GM18858 (cell line): ENCODE measurements at regions not wholly inside any gene's neighbourhood (a gene's known extent, or its start where the extent isn't known, plus 50 kb on each side); places are given as distances from the start of the nearest gene placed in this dataset.
"Not testable (repeated sequence)": the region's sequence is repeated elsewhere in the genome, so short reads cannot be mapped to it uniquely, and the experiment has no call there.

Source experiments
- ATAC-seq: cut with Tn5 transposase; IDR thresholded peaks from one replicate; pipeline ENCODE4 v1.9.1; 2021; ENCODE audit not compliant: unreplicated experiment

DNA sequence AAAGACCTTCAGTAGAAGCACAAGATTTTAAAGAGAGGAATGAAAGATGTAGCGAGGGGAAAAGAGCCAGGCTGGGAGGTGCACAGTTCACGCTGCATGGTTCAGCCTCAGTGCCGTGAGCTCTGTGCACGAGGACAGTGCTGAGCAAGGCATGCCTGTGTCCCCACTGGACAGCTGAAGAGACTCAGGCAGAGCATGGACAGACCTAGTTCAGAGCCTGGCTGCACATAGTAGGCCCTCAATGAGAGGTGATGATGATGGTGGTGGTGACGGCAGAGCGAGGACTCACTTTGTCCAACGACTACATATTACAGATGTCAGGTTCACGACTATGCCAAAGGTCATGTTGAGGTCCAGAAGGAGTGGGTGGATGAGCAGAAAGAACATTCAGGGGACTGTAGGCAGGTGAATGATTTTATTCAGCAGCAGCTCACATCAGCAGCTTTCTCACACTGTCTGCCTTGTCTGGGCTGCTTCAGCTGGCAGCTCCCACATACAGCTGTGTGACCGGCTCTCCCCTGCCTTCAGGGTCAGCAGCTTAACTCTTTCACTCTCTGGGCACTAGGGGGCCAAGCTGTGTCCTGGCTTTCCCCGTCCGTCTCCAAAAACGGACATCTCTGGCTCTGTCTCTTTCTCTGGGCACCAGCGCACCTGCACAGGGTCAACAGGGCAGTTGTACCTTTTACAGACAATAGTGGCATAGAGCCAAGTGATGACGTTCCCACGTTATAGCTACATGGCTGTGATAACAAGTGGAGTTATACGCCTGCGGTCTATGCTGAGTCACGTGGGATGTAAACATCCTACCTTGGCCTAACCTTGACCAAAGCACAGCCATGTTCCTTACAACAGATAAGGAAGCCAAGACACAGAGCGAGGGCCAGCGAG, 83.4 kb upstream of the KCNK12 start:
- ATAC-seq = no peak

DNA sequence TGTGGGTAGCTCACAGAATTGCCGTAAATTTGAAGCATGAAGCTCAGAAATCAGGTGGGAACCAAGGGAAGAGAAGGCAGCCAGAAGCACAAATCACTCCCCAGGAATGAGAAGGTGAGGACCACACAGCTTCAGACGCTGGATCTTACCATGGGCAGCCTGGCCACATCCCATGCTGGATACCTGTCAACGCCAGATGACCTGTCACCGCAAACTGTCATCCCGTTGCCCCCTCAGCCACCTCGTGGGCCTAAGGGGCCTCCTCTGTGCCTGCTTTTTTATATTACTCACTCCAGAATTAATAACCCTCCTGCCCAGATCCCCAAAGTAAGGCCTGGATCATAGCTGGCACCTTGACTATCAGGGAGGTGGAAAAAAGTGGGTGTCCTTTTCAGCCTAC, 82.3 kb upstream of the KCNK12 start:
- ATAC-seq = no peak

DNA sequence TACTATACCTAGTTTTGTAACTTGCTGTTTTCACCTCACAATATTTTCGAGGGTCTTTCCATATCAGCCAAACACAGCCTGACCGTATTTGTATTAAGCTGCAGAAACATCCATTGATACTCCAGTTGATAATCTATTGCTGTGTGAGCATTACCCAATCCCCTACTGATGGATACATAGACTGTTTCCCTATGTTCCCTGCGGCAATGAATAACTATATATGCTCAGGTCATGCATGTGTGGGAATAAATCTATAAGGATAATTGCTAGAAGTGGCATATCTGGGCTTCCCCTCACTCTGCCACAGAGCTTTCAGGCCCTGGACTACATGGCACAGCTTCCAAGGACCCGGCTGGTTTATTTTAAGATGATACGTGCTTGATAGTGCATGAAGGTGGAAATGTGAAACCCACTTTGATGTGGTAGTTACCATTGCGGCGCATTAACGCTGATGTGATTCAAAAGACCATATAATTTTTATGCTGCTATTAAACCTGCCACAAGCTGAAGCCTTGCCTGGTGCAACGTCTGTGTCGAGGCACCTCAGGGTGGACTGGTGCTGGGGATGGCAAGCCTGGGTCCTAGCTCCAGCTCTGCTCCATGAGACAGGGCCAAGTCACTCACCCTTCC, 81.4 kb upstream of the KCNK12 start:
- ATAC-seq = no peak

DNA sequence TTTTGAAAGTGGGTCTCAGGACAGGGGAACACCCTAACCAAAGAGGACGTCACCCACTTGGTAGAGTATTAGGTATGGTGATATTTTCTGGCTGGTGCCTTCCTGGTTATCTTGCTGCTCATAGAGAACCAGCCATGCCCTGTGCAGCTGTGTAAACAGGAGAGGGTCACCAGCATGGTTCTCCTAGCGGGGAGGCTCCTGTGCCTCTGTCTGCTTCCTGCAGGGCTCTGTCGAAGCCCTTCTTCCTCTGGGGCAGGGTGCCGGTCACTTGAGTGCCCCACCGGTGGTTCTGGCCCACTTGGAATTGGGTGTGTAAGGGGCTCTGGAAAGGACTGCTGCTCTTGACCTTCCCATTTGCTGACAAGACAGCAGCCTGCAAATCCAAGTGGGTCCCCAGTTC, 80.5 kb upstream of the KCNK12 start:
- no peak for ATAC-seq

DNA sequence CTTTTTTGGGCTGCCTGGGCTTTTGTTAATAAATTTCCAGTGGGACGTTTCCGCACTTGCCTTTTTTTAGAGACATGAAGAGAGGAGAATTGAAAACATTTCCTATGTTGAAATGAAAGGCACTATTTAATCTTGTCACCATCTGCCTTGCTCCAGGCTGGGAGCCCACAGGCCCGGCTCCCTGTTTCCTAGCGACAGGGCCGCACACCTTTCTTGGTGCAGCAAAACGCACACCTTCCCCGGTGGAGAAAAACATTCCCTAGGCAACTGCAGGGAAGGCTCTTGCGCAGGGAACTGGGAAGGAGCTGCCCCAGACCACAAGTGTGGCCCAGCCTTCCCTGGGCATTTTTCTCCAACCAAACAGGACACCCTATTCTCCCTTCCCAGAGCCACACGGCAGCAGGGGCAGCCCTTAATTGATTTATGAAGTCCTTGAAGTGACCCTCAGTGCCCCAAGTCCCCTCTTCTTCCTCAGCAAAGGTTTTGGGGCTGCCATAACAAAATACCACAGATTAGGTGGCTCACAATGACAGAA, 79.3 kb upstream of the KCNK12 start:
- ATAC-seq = no peak

DNA sequence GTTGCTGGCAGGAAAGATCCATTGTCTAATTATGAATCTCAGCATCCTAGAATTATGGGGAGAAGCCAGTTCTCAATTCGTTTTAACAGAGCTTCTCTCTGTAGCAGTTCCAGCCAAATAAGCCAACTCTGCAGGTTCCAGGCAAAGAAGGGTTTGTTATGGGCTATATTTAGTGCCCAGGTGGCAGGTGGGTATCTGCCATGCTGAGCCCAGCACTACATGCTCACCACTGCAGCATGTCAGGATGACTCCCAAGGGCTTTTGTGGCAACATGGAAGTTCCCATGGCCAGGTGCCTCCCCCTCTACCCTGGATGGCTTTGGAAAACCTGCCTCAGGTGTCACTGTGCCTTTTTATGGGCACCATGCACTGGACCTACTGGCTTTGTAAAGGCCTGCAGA, 74.5 kb upstream of the KCNK12 start:
- ATAC-seq = no peak

DNA sequence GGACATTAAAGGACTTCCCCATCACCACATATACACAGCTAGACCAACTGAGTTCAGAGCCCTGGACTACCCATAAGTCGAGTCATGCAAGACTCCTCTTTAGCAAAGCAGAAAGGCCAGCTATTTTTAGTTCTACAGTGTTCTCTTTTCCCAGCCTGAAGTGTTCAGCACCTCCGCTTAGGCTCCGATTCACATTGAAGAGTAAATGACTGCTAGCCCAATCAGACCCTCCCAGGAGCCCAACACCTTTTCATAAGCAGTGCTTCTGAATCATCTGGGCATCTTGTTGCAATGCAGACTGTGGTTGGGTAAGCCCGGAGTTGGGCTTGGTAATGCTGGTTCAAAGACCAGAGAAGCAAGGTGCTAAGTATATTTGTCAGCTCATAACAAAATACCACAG, 73.6 kb upstream of the KCNK12 start:
- ATAC-seq = no peak

DNA sequence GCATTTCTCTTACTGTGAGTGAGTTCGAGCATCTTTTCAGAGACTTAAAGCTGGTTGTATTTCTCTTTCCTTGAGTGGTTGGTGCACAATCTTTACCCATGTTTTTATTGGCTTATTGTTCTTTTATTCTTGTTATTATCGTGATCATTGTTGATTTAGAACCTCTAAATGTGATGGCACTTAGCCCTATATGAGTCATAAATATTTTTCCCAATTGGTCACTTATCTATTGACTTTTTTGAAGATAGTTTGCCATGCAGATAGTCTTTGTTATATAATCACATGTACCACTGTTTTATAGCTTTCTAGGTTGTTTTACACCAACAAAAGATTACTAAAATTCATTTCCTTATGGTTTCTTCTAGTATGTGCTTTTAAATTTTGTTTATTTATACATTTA, 70.6 kb upstream of the KCNK12 start:
- no peak for ATAC-seq

DNA sequence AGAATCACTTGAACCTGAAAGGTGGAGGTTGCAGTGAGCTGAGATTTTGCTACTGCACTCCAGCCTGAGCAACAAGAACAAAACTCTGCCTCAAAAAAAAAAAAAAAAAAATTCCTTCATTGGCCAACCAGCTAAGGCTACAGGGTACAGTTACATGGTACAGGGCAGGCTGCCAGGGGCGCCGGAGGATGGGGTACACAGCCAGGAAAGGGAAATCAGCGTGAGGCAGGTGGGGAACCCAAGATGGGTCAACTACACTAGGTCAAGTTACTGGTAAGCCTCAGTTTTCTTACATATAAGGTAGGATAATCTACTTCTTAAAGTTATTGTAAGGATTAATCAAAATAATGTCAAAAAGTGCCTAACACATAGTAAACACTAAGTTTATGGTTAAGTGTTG, 69.6 kb upstream of the KCNK12 start:
- no peak for ATAC-seq

DNA sequence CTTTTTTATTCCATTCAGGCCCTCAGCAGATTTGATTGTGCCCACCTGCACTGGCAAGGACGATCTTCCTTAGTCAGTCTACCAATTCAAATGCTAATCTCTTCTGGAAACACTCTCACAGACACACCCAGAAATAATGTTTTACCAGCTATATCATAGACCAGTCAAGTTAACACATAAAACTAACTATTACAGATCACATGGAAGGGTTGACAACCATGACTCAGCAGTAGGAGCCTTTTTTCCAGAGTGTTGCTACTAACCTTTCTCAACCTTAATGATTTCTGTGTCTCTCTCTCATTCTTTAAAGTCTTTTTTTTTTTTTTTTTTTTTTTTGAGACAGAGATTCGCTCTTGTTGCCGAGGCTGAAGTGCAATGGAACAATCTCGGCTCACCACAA, 68.7 kb upstream of the KCNK12 start:
- no peak for ATAC-seq

DNA sequence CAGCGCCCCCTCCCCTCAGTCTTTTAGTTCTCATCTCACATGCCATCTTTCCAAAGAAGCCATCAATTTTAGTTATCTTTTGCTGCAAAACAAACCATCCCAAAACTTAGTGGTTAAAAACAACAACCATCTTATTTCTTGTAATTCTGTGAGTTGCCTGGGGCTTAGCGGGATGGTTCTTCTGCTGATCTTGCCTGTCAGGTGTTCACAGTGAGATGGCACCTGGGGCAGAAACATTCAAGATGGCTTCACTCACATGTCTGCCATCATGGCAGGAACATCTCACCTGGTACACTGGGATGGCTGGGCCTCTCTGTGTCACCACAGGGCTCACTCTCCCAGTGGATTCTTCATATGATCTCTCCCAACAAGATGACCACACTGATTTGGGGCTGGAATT, 67.6 kb upstream of the KCNK12 start:
- ATAC-seq = no peak

DNA sequence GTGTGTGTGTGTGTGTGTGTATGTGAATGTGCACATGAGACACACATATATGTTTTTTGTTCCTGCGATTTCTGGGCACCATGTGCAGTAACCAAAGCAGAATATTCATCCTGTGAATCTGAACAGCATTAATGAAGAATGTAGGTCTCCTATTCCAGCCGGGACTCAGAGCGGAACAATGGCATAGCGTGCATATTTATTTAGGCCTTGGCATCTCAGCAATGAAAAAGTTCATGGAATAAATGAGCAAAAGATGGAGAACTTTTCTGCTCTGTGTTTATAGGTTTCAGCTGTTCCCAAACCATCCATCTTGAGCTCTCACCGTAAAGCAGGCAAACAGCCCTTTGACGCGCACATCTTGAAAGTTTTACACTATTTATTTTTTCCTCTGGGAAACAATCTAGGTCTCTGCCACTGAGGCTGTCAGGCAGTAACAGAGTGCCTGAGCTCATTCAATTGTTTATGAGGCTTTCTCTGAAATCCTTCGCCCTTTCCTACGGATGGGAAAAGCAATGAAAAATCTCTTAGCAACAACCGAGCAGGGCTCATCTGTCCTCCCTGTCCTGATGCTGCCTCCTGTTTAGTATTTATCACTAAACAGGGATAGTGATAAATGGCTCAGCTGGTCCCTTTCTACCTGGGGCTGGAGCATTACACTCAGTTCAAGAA, 65.9 kb upstream of the KCNK12 start:
- no peak for ATAC-seq

DNA sequence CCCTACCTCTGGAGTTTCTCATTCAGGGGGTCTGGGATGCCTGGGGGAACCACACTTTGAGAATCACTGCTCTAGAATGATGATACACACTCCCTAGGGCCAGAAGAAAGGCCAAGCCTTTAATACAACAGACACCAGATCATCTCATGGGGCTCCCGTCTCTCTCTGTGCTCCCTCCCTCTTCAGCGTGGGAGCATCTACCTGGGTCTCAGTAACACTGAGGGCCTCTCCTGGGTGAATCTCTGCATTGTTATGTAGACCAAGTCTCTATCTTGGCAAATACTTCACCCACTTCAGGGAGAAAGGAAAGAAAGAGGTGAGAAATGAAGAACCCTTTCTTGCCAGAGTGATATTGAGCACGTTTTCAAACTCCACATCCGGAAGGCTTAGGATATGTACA, 65.4 kb upstream of the KCNK12 start:
- no peak for ATAC-seq

DNA sequence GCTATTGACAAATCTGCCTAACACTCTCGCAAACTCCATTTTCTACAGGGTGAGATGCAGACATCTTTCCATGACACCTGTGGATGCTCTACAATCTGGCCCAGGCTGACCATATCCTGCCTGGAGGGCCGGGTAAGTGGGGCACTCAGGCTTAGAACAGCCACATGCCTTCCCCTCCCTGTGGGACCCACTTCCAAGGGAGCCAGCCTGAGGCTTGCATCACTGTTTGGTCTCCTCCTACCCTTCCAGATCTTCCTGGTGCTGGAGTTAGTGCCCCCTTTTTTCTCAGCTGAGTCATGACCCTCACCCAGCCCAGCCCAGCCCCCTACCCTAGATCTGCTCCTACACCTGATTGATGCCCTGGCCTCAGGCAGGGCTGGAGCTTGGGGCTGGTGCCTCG, 62.0 kb upstream of the KCNK12 start:
- no peak for ATAC-seq

DNA sequence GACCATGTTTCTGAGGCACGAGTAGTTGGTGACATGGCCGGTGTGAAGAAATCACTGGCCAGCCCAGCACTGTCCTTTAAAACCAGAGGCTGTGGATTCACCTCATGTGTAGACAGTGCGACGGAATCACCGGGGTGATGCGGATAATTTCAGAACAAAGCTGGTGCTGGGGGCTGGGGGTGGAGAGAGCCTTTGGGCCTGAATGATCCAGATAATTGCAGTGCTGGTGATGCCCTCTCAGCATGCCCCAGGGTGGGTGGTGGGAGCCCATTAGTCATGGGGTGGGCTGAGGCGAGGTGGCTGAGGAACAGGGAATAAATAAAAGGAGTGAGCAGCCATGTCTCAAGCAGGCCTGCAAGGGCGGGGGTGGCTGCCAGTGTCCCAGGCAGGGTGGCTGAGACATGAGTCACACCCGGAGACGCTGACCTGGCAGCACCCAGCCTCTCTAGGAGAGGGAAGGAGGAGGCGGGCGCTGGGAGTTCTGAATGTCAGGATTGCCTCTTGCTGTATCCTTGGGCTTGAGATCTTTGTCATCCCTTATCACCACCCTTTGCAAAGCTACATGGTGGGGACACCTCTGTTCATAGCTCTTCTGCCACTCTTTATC, 61.1 kb upstream of the KCNK12 start:
- no peak for ATAC-seq

DNA sequence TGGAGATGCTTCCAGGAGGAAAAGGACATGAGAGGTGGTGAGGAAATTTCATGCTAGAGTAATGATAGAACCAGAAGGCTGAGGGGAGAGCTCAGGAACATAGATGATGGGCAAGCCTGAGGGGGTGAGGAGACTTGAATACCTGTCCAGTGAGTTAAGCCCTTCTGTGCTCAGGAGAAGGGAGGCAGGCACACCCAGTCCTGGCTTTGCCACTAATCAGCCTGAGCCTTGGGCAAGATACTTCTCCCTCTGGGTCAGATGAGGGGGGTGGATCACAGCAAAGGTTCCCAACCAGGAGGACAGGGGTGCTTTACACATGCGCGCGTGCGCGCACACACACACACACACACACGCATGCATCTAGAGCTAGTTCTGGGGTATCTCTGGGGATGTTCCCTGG, 60.5 kb upstream of the KCNK12 start:
- no peak for ATAC-seq

DNA sequence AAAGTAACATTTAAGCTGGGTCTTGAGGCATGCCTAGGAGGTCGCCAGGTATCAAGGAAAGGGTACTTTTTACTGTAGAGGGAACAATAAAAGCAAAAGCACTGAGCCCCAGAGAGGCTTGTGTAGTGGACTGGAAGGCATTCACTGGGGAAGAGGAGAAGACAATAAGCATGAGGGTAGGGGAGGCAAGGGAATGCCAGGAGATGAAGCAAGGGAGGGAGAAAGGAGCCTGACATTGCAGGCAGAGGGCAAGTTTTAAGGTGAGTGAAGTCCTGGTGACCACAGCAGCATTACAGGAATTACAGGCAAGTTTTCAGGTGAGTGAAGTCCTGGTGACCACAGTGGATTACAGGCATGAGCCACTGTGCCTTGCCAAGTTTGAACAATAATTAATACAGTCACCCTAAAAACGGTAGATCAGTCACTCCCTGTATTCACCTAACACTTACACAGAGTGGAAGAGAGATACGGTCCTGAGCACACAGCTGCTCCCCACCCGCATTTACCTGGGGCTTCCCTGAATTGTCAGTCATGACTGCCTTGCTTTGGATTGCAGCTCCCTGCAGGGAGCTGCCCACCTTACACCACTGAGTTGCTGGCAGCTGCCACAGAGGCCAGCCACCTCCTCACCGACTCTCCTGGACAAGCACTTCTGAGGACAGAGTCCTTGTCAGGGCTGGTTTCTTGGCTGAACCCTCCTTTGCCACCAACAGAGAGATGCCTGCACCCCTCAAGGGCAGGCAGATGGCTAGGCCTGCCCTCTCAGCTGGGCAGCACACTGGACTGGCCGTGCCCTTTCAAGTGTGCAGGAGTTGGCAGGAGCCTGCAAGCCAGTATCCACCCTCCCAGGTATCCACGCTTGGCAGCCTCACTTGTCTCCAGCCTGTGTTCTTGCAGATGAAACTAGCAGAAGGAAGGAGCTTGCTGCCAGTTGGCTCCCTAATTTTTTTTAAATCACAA, 59.0 kb upstream of the KCNK12 start:
- no peak for ATAC-seq

DNA sequence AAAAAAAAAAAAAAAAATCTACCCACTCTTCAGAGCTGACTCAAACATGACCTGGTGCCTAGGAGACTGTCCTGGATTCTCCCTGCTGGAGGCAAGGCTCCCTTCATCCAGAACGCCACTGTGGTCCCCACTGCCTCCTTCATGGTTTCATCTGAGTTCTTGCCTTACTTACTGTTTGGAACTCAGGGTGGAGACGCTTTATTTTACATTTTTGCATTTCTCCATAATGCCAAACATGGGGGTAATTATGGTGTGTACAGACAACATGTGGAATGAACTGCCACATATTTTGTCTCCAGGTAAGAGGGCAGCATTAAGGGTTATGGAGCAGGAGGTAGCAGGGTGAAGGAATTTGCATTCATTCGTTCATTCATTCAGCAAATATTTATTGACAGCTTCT, 58.1 kb upstream of the KCNK12 start:
- no peak for ATAC-seq

DNA sequence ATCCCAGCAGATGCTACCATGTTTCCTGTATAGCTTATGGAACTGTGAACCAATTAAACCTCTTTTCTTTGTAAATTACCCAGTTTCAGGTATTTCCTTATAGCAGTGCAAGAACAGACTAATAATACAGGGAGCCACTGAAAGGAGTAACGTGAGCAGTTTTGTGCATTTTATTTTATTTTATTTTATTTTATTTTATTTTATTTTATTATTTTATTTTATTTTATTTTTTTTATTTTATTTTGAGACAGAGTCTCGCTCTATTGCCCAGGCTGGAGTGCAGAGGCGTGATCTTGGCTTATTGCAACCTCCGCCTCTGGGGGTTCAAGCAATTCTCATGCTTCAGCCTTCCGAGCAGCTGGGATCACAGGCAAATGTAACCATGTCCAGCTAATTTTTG, 55.9 kb upstream of the KCNK12 start:
- ATAC-seq = no peak

DNA sequence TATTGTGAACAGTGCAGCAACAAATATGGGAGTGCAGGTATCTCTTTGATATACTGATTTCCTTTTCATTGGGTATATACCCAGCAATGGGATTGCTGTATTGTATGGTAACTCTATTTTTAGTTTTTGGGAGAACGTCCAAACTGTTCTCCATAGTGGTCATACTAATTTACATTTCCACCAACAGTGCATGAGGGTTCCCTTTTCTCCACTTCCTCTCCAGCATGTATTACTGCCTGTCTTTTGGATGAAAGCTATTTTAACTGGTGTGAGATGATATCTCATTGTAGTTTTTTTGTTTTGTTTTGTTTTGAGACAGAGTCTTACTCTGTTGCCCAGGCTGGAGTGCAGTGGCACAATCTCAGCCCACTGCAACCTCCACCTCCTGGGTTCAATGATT, 52.4 kb upstream of the KCNK12 start:
- ATAC-seq = not testable (repeated sequence)
